ENCODE measurements at regions not wholly inside any gene's neighbourhood (a gene's known extent, or its start where the extent isn't known, plus 50 kb on each side); places are given as distances from the start of the nearest gene placed in this dataset.

DNA sequence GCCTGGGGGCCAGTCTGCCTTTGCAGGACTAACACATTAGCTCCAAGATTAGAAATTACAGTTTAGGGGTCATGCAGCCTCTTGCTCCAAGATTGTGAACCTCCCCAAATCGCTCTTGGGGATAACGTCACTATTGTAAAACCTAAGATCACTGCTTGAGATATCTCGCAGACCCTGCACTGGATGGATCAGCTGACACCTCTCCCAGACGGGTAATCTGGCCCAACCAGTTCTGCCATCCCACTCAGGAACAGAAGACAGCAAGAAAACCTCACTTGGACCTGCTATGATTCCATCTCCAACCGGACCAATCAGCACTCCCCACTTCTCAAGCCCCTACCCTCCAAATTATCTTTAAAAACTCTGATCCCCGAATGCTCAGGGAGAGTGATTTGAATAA, 431.2 kb downstream of the GPM6A start:
- DNase-seq: no peak

DNA sequence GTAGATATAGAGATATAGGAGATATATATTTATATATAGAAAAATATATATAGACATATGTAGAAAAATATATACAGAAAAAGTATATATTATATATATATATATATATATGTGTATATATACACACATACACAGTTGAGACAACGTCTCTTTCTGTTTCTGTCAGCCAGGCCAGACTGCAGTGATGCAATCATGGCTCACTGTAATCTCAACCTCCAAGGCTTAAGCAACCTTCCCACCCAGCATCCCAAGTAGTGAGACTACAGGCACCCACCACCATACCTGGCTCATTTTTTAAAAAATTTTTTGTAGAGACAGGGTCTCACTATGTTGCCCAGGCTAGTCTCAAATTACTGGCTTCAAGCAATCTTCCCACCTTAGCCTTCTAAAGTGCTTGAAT, 426.3 kb downstream of the GPM6A start:
- no peak for DNase-seq

GRCh38 chr4:175386776-175387507, 425.1 kb downstream of the GPM6A start:
- no peak for DNase-seq

DNA sequence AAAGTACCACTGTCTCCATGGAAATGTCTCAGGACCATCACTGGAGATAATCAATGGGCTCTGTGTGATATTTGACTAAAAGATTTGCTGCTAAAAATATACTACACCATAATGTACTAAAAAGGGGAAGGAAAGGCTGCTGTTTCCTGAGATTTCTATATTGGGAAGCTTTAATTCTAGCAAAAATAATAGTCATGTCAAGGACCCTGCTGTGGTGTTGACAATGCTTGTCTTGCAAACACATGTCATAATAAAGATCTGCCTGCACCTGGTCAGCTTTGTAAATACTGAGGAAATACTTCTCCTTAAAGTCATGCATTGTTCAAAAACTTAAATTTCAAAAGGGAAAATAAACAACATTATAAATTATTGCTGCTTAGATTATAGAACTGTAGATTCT, 417.9 kb downstream of the GPM6A start:
- DNase-seq: no peak

DNA sequence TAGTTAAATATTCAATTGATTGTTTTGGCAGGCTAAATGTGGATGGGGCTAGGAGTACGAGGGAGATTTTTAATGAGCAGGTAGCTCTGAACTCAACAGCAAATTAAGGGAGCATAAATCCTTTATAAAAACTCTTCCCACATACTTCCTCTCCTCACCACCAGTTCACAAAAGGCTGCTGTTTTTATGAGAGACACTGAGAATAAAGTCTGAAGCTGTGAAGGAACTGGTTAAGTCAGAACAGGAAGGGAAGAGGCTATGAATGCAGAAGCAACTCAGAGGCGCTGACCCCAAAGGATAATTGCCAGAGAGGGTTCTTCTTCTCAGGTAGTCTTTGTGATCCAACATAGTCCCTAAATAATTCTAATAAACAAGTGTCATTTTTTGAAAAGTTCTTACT, 406.1 kb downstream of the GPM6A start:
- DNase-seq: no peak

GRCh38 chr4:175407926-175408325, 404.1 kb downstream of the GPM6A start:
- no peak for DNase-seq

DNA sequence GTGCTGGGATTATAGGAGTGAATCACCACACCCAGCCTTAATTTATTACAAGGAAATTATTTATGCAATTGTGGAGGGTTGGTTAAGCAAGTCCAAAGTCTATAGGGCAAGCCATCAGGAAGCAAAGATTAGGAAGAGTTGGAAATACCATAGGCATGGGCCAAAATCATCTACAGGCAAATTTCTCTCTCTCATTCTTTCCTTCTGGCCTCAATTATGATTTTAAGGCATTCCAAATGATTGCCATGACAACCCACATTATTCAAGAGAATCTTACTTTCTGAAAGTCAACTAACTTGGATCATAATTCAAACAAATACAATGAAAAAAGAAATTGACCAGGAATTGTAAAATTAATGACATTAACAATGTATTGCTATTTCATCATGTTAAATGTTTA, 400.8 kb downstream of the GPM6A start:
- no peak for DNase-seq

DNA sequence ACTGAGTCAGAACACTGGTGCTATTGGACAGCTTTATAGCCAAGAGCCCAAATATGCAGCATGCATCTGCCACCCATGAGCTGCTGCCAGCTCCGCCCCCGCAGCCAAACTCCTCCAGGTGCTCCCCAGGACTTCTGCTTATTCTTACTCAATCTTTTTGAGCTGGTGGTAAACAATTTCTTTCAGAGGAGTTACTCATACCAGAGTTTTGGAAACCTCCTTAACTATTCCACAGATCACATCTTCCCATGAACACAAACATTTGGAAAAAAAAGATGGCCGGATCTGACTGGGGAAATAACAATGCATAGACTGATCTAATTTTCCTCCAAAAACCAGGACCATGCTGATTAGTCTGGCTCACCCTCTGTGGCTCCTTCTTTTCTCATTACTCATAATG, 399.9 kb downstream of the GPM6A start:
- no peak for DNase-seq

DNA sequence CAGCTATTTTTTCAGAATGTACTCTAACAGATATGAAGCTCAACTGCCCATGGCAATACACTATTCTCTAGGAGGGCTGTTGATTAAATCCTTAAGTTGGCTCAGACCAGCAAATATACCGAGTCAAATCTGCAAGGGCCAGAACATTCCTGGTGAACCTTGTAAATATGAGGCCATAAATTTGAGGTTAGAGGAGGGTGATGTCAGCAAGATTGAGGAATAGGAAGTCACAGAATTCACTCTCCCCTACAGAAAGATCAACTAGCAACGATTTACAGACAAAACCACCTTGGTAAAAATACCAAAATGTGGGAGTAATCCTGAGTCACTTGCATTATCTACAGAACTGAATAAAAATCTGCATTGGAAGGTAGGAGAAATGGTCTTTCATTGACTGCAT, 399.3 kb downstream of the GPM6A start:
- no peak for DNase-seq

- DNase-seq: no peak
Observed at GRCh38 chr4:175413561-175413960, 398.5 kb downstream of the GPM6A start.

DNA sequence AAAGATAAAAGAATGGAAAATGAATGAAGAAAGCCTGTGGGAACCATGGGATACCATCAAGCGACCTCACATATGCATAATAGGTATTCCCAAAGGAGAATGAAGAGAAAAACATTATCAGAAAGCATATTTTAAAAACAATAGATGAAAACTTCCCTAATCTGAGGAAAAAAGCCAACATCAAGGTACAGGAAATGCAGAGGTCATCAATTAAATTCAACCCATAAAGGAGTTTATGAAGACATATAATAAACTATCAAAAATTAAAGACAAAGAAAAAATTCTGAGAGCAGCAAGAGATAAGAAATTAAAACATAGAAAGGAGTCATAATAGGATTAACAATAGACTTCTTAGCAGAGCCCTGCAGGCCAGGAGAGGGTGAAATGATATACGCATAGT, 397.5 kb downstream of the GPM6A start:
- DNase-seq: no peak

DNA sequence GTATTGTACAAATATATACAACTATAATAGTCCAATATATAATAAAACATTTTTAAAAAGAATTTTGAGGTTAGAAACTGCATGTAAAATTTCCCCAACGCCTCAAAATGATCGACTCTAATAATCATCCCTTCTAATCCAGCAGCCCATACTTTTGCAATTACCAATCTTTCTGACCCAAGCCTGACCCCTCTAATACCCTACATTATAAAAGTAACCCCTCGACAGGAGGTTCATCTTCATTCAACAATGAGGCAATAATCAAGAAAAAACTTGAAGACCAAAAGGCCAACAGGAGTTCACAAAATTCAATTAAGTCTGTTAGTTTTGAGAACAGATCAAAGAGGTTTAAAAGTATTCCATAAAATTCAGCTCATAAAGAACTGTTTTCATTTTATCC, 393.5 kb downstream of the GPM6A start:
- DNase-seq: no peak

DNA sequence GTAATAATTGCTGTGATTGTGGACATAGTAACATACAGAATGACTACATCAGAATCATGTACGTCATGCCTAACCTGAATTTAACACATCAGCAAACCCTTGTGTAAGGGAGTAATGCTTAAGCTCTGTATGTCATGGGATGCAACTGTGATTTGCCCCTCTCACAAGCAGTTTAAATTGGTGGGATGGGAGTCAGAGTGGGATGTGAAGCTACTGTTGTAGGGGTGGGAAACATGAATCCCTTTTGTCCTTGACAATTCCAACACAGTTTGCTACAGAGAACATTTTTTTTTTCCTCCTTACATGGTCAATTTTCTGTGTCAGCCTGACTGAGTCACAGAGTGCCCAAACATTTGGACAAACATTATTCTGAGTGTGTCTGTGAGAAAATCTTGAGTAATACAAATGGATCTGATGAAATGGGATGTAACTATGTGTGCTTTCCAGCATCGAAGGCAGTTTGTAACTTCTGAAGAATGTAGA, 392.8 kb downstream of the GPM6A start:
- DNase-seq: no peak

- DNase-seq: no peak
Observed at GRCh38 chr4:175421506-175421905, 390.6 kb downstream of the GPM6A start.

DNA sequence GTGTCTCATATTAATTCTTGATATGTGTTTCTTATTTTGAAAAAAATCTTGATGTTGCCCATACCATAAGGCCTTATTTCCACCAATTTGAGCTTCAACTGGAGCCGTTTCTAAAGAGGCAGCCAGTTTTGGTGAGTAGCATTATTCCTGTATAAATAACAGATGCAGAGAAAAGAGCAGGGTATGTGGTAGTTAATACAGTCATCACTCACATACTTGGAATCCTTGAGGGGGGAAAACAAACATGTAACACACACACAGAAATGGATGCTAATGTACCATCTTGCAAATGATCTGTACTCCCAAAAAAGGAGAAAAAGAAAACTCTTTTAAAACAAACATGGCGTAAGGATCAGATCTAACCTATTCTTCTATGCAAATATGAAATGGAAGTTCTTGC, 389.7 kb downstream of the GPM6A start:
- DNase-seq: no peak

DNA sequence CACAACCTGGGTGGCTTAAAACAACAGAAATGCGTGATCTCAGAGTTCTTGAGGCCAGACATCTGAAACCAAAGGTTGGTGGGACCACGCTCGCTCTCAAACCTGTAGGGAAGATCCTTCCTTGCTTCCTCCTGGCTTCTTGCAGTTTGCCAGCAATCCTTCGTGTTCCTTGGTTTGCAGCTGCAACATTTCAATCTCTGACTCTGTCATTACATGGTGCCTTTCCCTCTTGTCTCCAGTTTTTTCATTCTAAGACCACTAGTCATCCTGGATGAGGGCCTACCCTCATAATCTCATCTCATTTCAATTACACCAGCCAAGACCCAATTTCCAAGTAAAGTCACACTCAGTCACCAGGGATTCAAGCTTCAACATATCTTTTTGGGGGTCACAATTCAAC, 388.0 kb downstream of the GPM6A start:
- no peak for DNase-seq

DNA sequence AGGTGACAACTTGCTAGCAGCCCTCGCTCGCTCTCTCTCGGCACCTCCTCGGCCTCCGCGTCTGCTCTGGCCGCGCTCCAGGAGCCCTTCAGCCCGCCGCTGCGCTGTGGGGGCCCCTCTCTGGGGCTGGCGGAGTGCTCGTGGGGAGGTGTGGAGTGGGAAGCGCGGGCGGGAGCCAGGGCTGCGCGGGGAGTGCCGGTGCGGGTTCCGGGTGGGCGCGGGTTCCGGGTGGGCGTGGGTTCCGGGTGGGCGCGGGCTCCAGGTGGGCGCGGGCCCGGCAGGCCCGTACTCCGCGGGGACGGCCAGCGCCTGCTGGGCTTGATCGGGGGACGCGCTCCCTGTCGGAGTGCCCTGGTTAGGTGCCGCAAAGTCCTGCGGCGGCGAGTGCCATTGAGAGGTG, 384.3 kb downstream of the GPM6A start:
- DNase-seq: no peak

GRCh38 chr4:175431694-175432093, 380.4 kb downstream of the GPM6A start:
- DNase-seq: no peak

- DNase-seq: peak; percentile 12
Observed at GRCh38 chr4:175435381-175435783, 376.7 kb downstream of the GPM6A start.

DNA sequence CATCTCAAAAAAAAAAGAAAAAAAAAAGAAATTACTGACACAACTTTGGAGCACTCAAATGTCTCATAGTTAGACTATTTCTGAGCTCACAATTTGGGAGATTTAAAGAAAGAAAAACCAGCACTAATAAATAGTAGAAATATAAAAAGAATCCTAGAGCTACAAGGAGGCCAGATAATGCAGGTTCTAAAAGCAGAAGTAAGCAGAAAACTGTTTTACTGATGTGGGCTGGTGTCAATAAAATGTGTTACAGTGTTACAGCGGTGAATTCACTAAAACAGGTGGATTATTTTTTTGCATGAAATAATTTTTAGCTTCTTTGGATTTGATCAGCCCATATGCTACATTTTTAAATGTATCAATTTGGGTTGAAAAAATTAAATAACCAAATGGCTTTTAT, 375.9 kb downstream of the GPM6A start:
- DNase-seq: no peak

GRCh38 chr4:175440786-175441185, 371.3 kb downstream of the GPM6A start:
- no peak for DNase-seq

- DNase-seq: no peak
Observed at GRCh38 chr4:175441256-175441655, 370.8 kb downstream of the GPM6A start.

DNA sequence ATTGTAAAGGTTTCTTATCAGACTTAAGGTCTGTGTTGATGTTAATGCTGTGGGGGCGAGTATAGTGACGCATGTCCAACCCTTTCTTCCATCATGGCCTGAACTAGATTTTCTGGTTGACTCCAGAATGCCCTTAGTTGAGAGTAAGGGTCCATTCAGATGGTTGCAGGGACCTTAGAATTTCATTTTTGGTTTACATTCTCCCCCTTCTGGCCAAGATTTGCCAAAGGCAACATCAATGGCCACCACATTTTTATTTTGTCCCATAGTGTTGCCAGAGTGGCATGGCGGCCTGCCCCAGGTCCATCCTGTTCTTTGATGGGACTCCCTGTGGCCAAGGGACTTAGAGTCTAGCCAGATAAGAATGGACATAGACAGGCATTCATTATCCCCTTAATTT, 368.5 kb downstream of the GPM6A start:
- DNase-seq: no peak

- no peak for DNase-seq
Observed at GRCh38 chr4:175444512-175444911, 367.6 kb downstream of the GPM6A start.

DNA sequence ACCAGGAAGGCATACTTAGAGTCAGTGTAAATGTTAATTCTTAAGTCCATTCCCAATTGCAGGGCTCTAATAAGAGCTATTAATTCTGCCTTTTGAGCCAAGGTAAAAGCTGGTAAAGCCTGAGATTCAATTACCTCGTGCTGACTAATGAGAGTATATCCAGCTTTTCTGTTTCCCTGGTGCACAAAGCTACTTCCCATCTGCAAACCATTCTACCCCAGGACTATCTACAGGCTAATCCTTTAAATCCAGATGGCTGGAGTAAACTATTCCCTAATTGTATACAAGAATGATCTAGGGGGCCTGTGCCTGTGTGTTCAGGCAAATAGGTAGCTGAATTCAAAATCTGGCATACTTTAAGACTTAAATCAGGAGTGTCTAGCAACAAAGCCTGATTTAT, 365.0 kb downstream of the GPM6A start:
- no peak for DNase-seq

Measured in DMS 273 treated with DMSO at 0.1 percent for 48 hours (cell line).